HG03378 (cell line): ENCODE measurements at regions not wholly inside any gene's neighbourhood (a gene's known extent, or its start where the extent isn't known, plus 50 kb on each side); places are given as distances from the start of the nearest gene placed in this dataset.
"Not testable (repeated sequence)": the region's sequence is repeated elsewhere in the genome, so short reads cannot be mapped to it uniquely, and the experiment has no call there.

ENCODE experiments used
- ATAC-seq: cut with Tn5 transposase; IDR thresholded peaks from one replicate; pipeline ENCODE4 v1.9.1; 2021; ENCODE audit warnings: mild to moderate bottlenecking, moderate library complexity; ENCODE audit not compliant: unreplicated experiment

DNA sequence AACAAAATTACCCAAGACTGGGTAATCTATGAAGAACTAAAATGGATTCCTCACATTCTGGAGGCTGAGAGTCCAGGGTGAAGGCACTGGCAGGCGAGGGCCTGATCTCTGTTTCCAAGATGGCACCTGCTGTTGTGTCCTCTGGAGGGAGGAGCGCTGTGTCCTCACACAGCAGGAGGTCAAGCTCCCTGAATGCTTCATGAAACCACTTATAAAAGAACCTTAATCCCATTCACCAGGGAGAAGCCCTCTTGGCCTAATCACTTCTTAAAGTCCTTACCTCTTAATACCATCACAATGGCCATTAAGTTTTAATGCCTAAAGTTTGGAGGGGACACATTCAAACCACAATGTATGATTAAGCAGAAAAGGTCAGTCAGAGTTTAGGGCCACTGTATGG, 172.4 kb downstream of the EMP1 start:
- no peak for ATAC-seq

DNA sequence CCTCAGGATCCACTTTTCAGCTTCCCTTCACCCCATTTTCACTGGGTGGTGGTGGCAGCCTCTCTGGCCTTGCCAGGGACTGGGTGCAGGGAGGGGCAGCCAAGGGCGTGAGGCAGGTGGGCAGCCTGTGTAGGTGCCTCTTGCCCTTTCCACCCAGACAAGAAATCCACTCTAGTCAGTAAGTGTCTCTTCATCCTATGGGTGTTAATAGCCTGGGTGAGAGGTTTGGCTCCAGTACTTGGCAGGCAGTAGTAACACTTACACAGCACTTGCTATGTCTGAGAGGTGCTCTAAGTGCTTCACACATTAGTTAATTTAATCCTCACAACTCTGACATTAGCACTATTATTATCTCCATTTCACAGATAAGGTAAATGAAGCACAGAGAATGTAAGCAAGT, 171.9 kb downstream of the EMP1 start:
- ATAC-seq = no peak

DNA sequence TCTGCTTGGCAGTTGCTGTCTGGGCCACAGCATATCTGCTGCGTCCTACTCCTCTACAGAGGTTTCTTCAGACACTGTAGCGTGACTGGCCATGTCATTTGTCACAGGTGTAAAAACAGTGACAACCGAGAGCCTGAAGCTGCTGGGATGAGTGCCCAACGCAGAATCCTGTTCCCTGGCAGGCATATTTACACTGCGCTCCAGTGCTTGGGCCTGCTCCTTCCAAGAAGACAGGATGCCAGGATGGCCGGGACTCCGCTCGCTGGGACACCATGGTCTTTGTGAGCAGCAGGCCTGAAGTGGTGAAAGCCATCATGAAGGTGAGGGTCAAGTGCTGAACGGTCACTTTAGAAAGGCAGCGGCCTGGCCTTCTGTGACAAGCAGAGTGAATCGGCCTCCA, 171.4 kb downstream of the EMP1 start:
- ATAC-seq = no peak

DNA sequence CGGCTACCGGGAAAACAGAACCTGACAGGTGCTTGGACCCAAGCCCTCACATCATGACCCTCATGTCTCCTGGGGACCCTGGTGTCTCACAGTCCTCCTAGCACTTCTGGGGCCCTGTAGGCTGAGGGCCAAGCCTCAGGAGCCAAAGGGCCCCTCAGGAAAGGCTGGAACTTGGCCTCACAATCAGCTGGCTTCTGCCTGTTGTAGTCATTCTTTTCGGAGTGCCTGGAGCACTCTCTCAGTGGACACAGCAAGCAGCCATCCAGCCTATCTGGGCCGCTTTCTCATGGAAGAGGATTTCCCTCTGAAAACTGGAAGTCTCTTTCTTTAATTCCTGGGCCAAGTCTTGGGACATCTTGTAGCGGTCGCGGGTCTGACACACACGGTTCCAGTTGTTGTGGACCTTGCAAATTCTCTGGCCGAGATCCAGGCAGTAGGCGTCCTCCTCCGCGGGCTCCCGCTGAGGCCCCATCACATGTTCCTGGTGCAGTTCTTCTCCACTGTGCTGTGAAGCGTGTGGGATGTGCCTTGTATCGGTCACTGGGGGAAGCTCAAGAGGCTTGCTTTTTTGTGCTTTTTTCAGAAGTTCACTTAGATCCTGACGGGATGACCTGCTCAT, 169.3 kb downstream of the EMP1 start:
- ATAC-seq = no peak

- peak; percentile 74 for ATAC-seq
Observed at GRCh38 chr12:13362260-13362841, 165.8 kb downstream of the EMP1 start.

DNA sequence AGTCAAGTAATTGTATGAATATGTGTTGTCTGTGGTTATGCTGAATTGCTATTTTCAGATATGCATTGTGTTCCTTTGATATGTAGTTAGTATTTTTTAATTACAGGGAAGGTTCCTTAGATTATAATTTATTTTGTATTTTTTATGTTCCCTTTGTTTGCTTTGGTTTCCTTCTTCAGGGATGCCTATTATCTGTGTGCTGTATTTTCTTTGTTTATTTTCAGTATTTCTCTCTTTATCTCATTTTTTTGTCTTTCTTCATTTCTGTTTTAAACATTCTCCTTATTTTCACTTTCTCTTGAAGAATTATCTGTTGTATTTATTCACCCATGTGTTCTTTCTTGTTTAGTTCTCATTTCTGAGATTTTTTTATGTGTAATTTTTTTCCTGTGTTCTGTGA, 163.1 kb downstream of the EMP1 start:
- ATAC-seq = no peak

DNA sequence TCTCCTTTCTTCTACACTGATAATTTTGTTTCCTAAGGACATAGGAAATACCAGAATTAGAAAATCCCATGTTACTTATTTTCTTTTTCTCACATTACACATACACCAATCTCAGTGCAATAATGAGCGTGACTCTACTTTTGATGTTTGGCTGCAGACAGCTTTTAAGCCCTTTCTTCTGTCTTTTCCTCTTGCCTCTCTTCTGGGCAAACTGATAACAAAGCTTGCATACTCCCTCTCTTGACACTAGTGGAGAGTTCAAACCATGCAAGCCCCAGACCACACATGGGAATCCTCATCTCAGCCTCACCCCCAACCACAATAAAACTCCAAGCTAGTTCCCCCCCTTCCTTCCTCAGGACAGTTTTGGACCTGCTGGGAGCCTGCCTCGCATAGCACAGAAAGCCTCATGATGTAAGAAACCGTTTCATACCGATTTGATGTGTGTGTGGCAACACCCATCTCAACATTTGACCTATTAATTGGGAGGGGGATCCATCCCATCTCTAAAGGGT, 161.9 kb downstream of the EMP1 start:
- no peak for ATAC-seq

GRCh38 chr12:13350946-13351345, 154.4 kb downstream of the EMP1 start:
- ATAC-seq = no peak

DNA sequence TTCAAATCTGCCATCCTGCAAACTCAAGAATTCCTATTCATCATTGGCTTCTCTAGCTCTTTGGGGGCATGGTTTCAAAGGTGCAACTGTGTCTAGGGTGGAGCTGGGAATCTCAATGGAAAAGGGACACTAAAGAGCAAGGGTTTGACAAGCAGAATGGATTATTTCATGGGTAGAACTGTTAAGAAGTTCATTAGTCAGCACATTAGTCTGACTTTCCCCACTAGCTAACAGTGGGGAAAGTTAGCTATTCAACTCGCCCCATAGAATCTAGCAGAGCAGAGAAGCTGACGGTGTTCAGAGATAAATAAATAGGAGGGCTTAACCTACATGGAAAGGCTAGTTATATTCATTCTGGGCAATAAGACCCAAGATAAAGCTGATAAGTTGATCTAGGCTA, 153.9 kb downstream of the EMP1 start:
- no peak for ATAC-seq

DNA sequence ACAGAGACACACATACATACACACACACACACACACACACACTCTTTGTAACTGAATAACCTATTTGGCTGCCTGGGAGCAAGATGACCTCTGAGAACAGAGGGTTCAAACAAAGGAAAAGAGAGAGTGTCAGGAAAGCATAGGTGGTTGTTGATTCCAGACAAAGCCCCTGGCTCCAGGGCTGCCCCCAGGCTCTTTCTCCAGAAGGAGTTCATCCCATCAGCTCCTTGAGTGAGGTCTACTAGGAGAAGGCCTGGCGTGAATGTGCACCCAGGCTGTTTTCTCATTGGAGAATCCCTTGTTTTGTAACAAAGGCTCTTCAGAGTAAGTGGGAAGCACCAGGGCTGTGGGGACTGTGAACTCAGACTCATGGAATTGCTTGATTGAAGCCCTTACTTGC, 151.9 kb downstream of the EMP1 start:
- no peak for ATAC-seq

- no peak for ATAC-seq
Observed at GRCh38 chr12:13347241-13348043, 150.9 kb downstream of the EMP1 start.

DNA sequence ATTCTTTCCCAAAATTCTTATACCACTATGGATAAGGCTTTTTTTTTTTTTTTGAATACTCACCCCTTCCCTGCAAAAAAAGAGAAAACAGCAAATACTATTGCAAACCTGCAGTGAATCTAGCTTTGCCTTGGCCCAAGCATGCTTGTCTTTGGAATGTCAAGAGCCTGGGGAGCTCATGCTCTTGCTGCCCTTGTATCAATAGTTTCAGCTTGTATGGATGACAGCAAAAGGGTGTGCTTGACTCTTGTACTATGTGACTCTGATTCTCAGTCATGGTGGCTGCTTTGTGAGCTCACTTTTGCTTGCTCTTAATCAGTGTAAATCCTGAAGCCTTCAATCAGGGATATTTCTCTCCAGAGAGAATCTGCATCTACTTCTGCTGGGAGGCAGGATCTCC, 149.2 kb downstream of the EMP1 start:
- ATAC-seq = no peak

GRCh38 chr12:13343375-13343774, 146.8 kb downstream of the EMP1 start:
- no peak for ATAC-seq

- ATAC-seq = no peak
Observed at GRCh38 chr12:13342971-13343370, 146.4 kb downstream of the EMP1 start.

- no peak for ATAC-seq
Observed at GRCh38 chr12:13340149-13340548, 143.6 kb downstream of the EMP1 start.

DNA sequence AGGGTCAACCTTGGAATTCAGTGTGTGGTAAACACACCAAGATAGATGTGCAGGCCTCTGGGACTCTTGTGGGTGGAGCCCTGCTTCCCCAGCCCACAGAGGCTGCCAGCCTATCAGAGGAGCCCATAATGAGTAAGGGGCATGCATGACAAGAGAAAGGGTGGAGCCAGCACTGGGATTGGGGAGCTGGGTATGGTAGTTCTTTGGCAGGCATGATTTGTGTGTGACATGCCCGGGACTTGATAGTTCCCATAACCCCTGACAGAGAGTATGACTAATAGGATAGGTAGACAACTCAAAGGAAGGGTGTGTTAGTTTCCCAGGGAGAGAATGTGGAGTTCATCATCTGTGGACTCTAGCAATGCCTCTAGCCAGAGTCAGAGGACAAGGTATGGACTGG, 143.0 kb downstream of the EMP1 start:
- no peak for ATAC-seq

- ATAC-seq = no peak
Observed at GRCh38 chr12:13339091-13339490, 142.6 kb downstream of the EMP1 start.

- no peak for ATAC-seq
Observed at GRCh38 chr12:13337791-13338190, 141.3 kb downstream of the EMP1 start.

DNA sequence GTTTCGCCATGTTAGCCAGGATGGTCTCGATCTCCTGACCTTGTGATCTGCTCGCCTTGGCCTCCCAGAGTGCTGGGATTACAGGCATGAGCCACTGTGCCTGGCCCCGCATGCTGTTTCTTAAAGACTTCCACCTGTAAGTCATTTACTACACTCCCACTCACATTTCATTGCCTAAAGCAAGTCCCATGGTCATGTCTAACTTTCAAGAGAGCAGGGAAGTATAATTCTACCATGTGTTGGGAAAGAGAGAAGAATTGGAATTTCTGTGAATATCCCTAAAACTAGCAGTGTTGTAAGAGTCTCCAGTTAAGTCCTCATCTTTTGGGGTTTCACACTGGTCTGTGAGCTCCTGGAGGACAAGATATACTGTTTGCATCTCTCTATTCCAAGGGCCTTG, 139.7 kb downstream of the EMP1 start:
- ATAC-seq = no peak

GRCh38 chr12:13328535-13328934, 132.0 kb downstream of the EMP1 start:
- no peak for ATAC-seq

DNA sequence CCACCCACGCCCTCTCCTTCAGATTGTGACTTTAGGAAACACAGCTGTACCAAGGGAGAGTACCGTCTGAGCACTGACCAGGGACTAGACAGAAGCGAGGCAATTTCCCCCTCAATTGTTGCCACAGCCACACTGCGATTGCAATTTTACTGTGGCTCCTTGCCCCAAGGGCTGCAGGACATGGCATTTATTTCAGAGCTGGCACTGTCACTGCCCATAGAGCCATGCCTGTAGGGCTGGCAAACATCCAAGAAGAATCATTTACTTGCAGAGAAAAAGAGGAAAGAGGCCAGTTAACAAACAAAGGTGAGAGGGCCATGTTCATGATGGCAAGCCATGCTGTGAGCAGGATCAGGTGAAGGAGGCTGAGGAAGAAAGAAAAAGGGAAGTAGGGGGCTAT, 129.6 kb downstream of the EMP1 start:
- ATAC-seq = no peak

- ATAC-seq = not testable (repeated sequence)
Observed at GRCh38 chr12:13325037-13325436, 128.5 kb downstream of the EMP1 start.
